ENCODE measurements at regions not wholly inside any gene's neighbourhood (a gene's known extent, or its start where the extent isn't known, plus 50 kb on each side); places are given as distances from the start of the nearest gene placed in this dataset.

GRCh38 chr6:144647406-144647964 lies 362.4 kb downstream of the UTRN start:
- no peak for TF ChIP-seq CTCF (IDR thresholded peaks at IDR 0.05; ENCODE audit: low read depth, low read length)
- DNase-seq (ENCODE audit: extremely low read depth, low read depth) = no peak

GRCh38 chr6:144647971-144648651 lies 363.0 kb downstream of the UTRN start:
- no peak for DNase-seq (ENCODE audit: extremely low read depth, low read depth)
- TF ChIP-seq CTCF (IDR thresholded peaks at IDR 0.05; ENCODE audit: low read depth, low read length) = no peak; the same call in none of the 2 replicates

GRCh38 chr6:144649085-144649484 lies 363.9 kb downstream of the UTRN start:
- TF ChIP-seq CTCF (IDR thresholded peaks at IDR 0.05; ENCODE audit: low read depth, low read length) = no peak
- no peak for DNase-seq (ENCODE audit: extremely low read depth, low read depth)

GRCh38 chr6:144651234-144651633 lies 366.1 kb downstream of the UTRN start:
- no peak for TF ChIP-seq CTCF (IDR thresholded peaks at IDR 0.05; ENCODE audit: low read depth, low read length)
- no peak for DNase-seq (ENCODE audit: extremely low read depth, low read depth)

GRCh38 chr6:144652292-144652891 lies 367.3 kb downstream of the UTRN start:
- no peak for DNase-seq (ENCODE audit: extremely low read depth, low read depth)
- no peak for TF ChIP-seq CTCF (IDR thresholded peaks at IDR 0.05; ENCODE audit: low read depth, low read length)

DNA sequence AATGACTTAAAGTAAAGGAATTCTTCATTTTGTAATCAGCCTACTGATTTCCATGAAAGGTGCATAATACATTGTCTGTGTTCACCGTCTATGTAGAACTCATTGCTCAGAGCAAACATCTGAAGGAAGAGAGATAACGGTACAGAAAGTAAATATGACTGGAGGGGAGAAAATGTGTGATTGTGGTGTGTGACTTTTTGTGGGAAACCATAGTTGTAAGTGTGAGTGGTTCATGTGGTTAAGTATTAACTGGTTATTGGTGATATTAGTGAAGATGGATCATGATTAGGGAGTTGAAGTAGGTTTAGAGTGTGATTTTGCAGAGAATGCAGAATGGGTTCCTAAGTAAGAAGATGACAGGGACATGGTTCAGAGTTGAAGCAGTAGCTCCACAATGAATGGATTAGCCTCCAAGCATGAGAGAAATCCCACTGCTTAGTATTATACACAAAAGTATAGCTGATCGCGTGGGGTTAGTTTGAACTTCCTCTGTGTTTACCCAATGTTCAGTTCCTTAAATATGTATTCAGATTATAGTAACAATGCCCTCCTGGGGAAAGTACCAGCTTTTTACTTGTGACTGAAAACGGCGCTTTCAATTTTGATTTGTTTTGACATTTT lies 368.9 kb downstream of the UTRN start:
- TF ChIP-seq CTCF (IDR thresholded peaks at IDR 0.05; ENCODE audit: low read depth, low read length) = no peak
- no peak for DNase-seq (ENCODE audit: extremely low read depth, low read depth)

GRCh38 chr6:144654506-144654905 lies 369.4 kb downstream of the UTRN start:
- no peak for TF ChIP-seq CTCF (IDR thresholded peaks at IDR 0.05; ENCODE audit: low read depth, low read length)
- DNase-seq (ENCODE audit: extremely low read depth, low read depth) = no peak

Measured in AG09319 (cell line).